ENCODE measurements at regions not wholly inside any gene's neighbourhood (a gene's known extent, or its start where the extent isn't known, plus 50 kb on each side); places are given as distances from the start of the nearest gene placed in this dataset.
A peak's percentile ranks its signal among the peaks of the same experiment; 100 is the strongest.

GRCh38 chr1:4327142-4327541 lies 327.3 kb upstream of the AJAP1 start:
- no peak for DNase-seq (ENCODE audit: low spot score)

- no peak for DNase-seq (ENCODE audit: low spot score)
Measured at GRCh38 chr1:4328402-4329071, 325.9 kb upstream of the AJAP1 start.

GRCh38 chr1:4330805-4331766 lies 323.3 kb upstream of the AJAP1 start:
- DNase-seq (ENCODE audit: low spot score): no peak

- no peak for DNase-seq (ENCODE audit: low spot score)
Measured at GRCh38 chr1:4331767-4332163, 322.6 kb upstream of the AJAP1 start.

- no peak for DNase-seq (ENCODE audit: low spot score)
Measured at GRCh38 chr1:4336507-4336906, 317.9 kb upstream of the AJAP1 start.

GRCh38 chr1:4341421-4341820 lies 313.0 kb upstream of the AJAP1 start:
- DNase-seq (ENCODE audit: low spot score): no peak

- no peak for DNase-seq (ENCODE audit: low spot score)
Measured at GRCh38 chr1:4344065-4344732, 310.2 kb upstream of the AJAP1 start.

- no peak for DNase-seq (ENCODE audit: low spot score)
Measured at GRCh38 chr1:4345094-4345493, 309.3 kb upstream of the AJAP1 start.

GRCh38 chr1:4346131-4346530 lies 308.3 kb upstream of the AJAP1 start:
- no peak for DNase-seq (ENCODE audit: low spot score)

- DNase-seq (ENCODE audit: low spot score): no peak
Measured at GRCh38 chr1:4351453-4351852, 303.0 kb upstream of the AJAP1 start.

- DNase-seq (ENCODE audit: low spot score): no peak
Measured at GRCh38 chr1:4353090-4353856, 301.1 kb upstream of the AJAP1 start.

- no peak for DNase-seq (ENCODE audit: low spot score)
Measured at GRCh38 chr1:4355839-4356238, 298.6 kb upstream of the AJAP1 start.

GRCh38 chr1:4362314-4363044 lies 291.9 kb upstream of the AJAP1 start:
- DNase-seq (ENCODE audit: low spot score): no peak

- no peak for DNase-seq (ENCODE audit: low spot score)
Measured at GRCh38 chr1:4366091-4366490, 288.3 kb upstream of the AJAP1 start.

- DNase-seq (ENCODE audit: low spot score): no peak
Measured at GRCh38 chr1:4367230-4367777, 287.1 kb upstream of the AJAP1 start.

- DNase-seq (ENCODE audit: low spot score): no peak
Measured at GRCh38 chr1:4369335-4369734, 285.1 kb upstream of the AJAP1 start.

GRCh38 chr1:4371849-4372248 lies 282.6 kb upstream of the AJAP1 start:
- DNase-seq (ENCODE audit: low spot score): no peak

- DNase-seq (ENCODE audit: low spot score): no peak
Measured at GRCh38 chr1:4375812-4376211, 278.6 kb upstream of the AJAP1 start.

- DNase-seq (ENCODE audit: low spot score): no peak
Measured at GRCh38 chr1:4379451-4380175, 274.8 kb upstream of the AJAP1 start.

- peak; percentile 48 for DNase-seq (ENCODE audit: low spot score)
Measured at GRCh38 chr1:4380564-4381168, 273.7 kb upstream of the AJAP1 start.

Data from COLO829 (cell line).